SHP77 treated with DMSO at 0.1 percent for 48 hours (cell line): ENCODE measurements at regions not wholly inside any gene's neighbourhood (a gene's known extent, or its start where the extent isn't known, plus 50 kb on each side); places are given as distances from the start of the nearest gene placed in this dataset.
"Not testable (repeated sequence)": the region's sequence is repeated elsewhere in the genome, so short reads cannot be mapped to it uniquely, and the experiment has no call there.

Experiments used
- DNase-seq: peaks from one replicate; lab custom pipeline; 2025; lab: John Stamatoyannopoulos, UW

DNA sequence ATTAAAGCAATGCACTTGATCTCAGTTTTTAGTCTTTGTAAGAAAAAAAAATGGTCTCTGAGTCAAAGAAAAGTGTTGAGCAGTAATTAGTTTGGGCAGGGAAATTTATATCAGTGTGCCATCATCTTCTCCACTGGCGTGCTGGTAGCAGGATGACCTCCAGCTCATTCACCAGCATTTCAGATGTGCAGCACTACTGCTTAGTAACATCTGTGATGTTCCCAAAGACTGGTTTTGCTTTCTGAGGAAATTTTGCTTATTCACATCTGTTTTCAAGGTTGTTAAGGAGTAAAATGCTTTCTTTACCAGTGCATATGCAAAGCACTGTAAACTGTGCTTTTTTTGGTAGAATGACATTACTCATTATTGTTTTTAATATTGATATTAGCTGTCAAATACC, 540.4 kb downstream of the TRAM1L1 start:
- DNase-seq = no peak

GRCh38 chr4:116539744-116540143, 545.6 kb downstream of the TRAM1L1 start:
- no peak for DNase-seq

- no peak for DNase-seq
These were observed 547.5 kb downstream of the TRAM1L1 start for GRCh38 chr4:116537828-116538227.

GRCh38 chr4:116536024-116536423, 549.4 kb downstream of the TRAM1L1 start:
- not testable (repeated sequence) for DNase-seq

GRCh38 chr4:116531870-116532269, 553.5 kb downstream of the TRAM1L1 start:
- DNase-seq = no peak

DNA sequence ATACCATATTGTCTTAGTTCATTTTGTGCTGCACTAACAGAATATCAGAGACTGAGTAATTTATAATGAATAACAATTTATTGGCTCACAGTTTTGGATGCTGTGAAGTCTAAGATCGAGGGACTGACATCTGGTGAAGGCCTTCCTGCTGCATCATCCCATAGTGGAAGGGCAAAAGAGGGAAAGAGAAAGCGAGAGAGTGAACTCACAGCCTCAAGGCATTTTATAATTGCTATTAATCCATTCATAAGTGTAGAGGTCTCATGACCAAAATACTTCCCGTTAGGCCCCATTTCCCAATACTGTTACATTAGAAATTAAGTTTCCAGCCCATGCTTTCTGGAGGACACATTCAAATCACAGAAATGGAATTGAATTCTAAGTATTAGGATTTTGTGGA, 554.4 kb downstream of the TRAM1L1 start:
- DNase-seq = no peak

DNA sequence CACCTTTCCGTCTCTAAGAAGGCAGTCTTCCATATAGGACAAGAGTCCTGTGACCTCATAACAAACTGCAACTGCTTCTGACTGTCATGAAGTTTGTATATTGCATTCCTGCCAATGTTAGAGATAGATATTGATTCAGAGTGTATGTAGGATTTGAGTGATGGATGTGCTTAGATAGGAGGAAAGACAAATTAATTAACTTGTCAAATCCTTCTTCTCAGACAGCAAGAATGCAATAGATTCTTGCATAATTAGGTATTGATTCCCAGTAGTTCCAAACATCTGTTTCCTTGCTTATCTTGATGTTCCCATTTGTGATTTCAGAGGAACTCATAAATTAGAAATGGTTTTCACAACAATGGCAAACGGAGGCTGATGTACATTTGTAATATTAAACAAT, 555.3 kb downstream of the TRAM1L1 start:
- DNase-seq = no peak

- no peak for DNase-seq
These were observed 556.2 kb downstream of the TRAM1L1 start for GRCh38 chr4:116529129-116529528.

- no peak for DNase-seq
These were observed 562.5 kb downstream of the TRAM1L1 start for GRCh38 chr4:116522922-116523321.

- no peak for DNase-seq
These were observed 564.5 kb downstream of the TRAM1L1 start for GRCh38 chr4:116520886-116521285.

GRCh38 chr4:116516711-116517110, 568.7 kb downstream of the TRAM1L1 start:
- no peak for DNase-seq

- no peak for DNase-seq
These were observed 569.4 kb downstream of the TRAM1L1 start for GRCh38 chr4:116515959-116516358.

- no peak for DNase-seq
These were observed 572.8 kb downstream of the TRAM1L1 start for GRCh38 chr4:116512552-116512951.

DNA sequence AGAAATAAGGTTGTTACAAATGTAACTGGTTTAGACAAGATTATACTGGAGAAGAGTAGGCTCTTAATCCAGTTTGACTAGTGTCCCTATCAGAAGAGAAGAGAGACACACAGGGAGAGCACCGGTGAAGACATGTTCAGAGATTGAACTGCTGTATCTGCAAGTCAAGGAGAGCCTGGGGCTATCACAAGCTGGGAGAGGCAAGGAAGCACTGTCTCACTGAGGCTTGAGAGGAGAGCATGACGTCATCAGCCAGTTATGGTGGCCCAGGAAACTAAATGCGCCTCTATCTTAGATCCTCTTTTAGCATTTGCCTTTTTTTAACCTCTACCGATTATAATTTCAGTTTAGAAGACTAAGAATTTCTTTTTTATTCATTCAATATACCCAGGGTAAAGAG, 583.4 kb downstream of the TRAM1L1 start:
- DNase-seq = no peak

GRCh38 chr4:116500225-116500624, 585.2 kb downstream of the TRAM1L1 start:
- DNase-seq = no peak

DNA sequence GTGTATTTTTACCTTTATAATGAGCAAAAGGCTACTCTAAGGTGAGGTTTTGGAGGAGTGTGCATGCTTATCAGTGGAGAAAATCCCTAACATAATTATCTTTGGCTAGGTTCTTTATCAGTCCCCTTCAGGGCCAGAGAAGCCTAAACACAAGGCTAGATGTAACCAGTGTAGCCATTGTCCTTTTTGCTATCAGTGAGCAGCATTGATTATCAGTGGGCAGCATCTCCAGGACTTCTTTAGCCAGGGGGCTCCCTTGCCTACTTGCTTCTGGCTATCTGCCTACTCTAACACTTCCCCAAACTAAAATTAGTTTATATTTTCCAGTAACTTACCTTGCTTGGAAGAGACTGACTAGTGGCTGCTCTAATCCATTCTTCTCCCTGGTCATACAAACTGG, 595.6 kb downstream of the TRAM1L1 start:
- no peak for DNase-seq

GRCh38 chr4:116486401-116486800, 599.0 kb downstream of the TRAM1L1 start:
- DNase-seq = no peak

- peak; percentile 18 for DNase-seq
These were observed 604.8 kb downstream of the TRAM1L1 start for GRCh38 chr4:116480546-116480945.

DNA sequence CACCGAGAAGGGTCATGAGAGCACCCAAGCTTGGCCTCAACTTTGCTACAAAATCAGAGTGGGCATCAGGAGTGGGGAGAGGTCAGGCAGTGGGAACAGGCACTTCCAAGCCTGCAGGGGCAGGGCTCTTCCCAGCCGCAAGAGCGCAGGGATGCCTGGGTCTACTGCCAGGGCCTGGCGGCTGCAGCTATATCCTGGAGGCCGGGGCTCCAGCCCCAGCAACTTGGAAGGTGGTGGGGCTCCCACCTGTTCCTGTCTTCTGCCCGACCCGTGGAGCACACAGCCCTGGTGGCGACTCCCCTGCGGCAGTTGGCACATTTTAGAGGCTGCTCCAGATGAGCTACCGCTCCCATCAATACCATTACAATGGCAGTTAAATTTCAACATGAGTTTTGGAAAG, 607.0 kb downstream of the TRAM1L1 start:
- no peak for DNase-seq

DNA sequence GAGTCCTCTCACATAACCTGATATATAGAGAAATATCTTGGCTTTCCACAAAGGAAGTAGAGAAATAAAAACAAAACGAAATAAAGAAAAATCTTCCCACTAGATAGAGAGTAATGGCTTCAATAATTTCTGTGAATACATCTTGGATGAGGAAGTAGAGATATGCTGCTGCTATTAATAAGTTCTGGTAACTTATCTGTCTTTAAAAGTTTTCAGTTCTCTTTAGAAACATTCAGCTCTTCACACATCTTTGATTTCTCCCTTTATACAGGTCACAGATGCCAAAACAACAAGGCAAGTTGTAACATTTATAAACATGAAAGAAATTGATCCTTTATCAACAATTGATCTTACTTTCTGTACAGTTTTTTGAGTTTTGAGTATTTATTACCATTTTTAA, 615.8 kb downstream of the TRAM1L1 start:
- DNase-seq = no peak

GRCh38 chr4:116453127-116453526, 632.2 kb downstream of the TRAM1L1 start:
- DNase-seq = no peak

DNA sequence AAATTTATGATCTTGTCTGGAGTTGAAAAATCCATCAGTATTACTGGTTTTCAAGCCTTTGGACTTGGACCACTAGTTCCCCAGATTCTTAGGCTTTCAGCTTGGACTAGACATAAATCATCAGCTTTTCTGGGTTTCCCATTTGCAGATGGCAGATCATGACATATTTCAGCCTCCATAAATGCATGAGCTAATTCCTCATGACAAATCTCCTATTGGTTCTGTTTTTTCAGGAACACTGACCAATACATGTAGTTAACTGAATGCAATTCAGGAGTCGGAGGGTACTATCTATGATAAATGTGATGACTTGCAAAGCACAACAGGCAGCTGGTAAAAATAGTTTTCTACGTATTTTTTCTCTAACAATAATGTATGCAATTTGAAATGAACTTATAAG, 635.6 kb downstream of the TRAM1L1 start:
- DNase-seq = no peak

DNA sequence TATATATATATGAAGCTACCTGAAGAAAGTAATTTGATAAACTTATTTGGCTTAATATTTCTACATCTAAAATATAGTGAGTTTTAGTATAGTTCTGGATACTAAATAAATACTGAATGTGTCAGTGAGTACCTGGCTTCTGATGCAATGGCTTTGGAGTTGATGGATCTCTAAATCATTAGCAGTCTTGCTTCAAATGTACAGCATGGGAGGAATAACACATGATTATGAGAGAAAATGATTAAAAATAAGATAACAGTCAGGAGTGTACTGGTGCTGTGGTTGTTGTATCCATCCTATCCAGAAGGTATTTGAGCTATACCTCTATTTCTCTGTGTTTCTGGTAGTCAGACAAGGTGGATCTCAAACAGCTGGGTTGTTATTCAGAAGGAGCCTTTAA, 641.3 kb downstream of the TRAM1L1 start:
- DNase-seq = no peak

GRCh38 chr4:116438981-116439729, 646.2 kb downstream of the TRAM1L1 start:
- no peak for DNase-seq
